ENCODE measurements at regions not wholly inside any gene's neighbourhood (a gene's known extent, or its start where the extent isn't known, plus 50 kb on each side); places are given as distances from the start of the nearest gene placed in this dataset.

DNA sequence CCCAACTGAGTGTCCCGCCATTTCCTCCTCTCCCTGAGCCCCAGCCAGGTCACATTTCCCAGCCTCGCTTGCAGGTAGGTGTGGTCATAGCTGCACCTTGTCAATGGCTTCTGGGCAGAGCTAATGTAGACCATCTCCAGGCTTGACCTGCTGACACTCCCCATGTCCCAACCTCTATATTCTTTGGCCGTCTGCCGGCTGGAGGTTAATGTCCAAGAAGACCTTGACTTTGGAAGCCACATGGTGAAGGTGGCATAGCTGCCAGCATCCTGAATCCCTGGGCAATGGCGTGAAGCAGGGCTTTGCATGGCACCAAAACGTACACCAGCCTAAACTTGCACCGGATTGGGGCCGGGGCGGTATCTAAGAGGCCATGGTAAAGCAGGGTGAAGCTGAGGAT, 88.3 kb downstream of the SPP2 start:
- intact Hi-C loops (cut with micrococcal nuclease; ENCODE audit: unreplicated experiment), result loop anchor here (5.0 kb wide), 4 partner anchors 118 to 363 kb away; no protein-coding TSS in a partner anchor
- Histone ChIP-seq H3K4me1 (ENCODE audit: insufficient read depth, low read length, poor library complexity, severe bottlenecking) (no peaks in the 10 kb centered on the region), H3K27ac (ENCODE audit: low read depth, low read length, poor library complexity, severe bottlenecking) (no peak overlapping the region), H3K27me3 (replicated peaks; ENCODE audit: insufficient read depth, low read depth, low read length, poor library complexity) (no peaks in the 10 kb centered on the region), H3K4me3 (ENCODE audit: low read depth, low read length, poor library complexity, severe bottlenecking) (no peak overlapping the region), H3K9me3 (ENCODE audit: low read depth, low read length, poor library complexity, severe bottlenecking) (no peaks in the 10 kb centered on the region), H3K36me3 (ENCODE audit: insufficient read depth, low read length, poor library complexity, severe bottlenecking) (no peaks in the 10 kb centered on the region)
- DNase-seq (ENCODE audit: low spot score), result no peak
- TF ChIP-seq EZH2 (IDR thresholded peaks at IDR 0.05; ENCODE audit: borderline replicate concordance, low read depth, low read length, poor library complexity, severe bottlenecking), result no peak
- TF ChIP-seq, protein P1, sequence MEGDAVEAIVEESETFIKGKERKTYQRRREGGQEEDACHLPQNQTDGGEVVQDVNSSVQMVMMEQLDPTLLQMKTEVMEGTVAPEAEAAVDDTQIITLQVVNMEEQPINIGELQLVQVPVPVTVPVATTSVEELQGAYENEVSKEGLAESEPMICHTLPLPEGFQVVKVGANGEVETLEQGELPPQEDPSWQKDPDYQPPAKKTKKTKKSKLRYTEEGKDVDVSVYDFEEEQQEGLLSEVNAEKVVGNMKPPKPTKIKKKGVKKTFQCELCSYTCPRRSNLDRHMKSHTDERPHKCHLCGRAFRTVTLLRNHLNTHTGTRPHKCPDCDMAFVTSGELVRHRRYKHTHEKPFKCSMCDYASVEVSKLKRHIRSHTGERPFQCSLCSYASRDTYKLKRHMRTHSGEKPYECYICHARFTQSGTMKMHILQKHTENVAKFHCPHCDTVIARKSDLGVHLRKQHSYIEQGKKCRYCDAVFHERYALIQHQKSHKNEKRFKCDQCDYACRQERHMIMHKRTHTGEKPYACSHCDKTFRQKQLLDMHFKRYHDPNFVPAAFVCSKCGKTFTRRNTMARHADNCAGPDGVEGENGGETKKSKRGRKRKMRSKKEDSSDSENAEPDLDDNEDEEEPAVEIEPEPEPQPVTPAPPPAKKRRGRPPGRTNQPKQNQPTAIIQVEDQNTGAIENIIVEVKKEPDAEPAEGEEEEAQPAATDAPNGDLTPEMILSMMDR (conservative IDR thresholded peaks at IDR 0.05; ENCODE audit: low read depth, low read length), result no peak
- BruUV-seq (replicated peaks), result no TSS peak
- CTCF ChIA-PET, result no interaction called here
- POLR2A ChIA-PET (ENCODE audit: low non-redundant PET), result interaction anchor here (0.6 kb wide), 1 partner anchor 15 kb away, joined by 3 read pairs; no protein-coding TSS in a partner anchor

DNA sequence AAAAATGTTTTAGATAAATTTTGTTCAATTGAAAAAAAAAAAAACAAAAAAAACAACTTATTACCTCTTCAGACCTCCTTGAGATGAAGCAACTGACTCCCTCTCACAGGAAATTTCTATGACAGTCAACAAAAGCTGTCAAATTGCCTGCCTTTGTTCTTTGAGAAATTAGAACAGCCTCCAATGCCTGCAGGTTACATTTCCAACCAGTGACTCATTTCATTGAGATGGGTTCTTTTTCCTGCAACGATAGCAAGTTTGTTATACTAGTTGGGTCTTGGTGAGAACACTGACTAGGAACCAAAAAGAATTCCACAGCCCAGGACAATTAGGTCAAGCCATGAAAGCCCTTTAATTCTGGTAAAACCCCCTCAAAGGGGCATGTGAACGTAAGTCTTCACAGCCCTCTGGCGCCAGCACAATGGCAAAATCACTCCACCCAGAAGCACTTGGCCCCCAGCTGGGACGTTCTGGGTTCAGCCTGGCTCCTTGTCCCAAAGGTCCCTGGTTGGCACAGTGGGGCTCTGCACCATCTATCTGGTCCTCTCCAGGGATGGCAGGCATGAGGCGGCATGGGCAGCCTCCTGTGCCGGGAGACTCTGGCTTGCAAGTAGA, 87.0 kb downstream of the SPP2 start:
- no peak for TF ChIP-seq EZH2 (IDR thresholded peaks at IDR 0.05; ENCODE audit: borderline replicate concordance, low read depth, low read length, poor library complexity, severe bottlenecking)
- TF ChIP-seq, protein P1 (conservative IDR thresholded peaks at IDR 0.05; ENCODE audit: low read depth, low read length), result no peak
- Histone ChIP-seq H3K4me1 (ENCODE audit: insufficient read depth, low read length, poor library complexity, severe bottlenecking) (no peaks in the 10 kb centered on the region), H3K27me3 (replicated peaks; ENCODE audit: insufficient read depth, low read depth, low read length, poor library complexity) (no peaks in the 10 kb centered on the region), H3K4me3 (ENCODE audit: low read depth, low read length, poor library complexity, severe bottlenecking) (no peak overlapping the region), H3K27ac (ENCODE audit: low read depth, low read length, poor library complexity, severe bottlenecking) (no peak overlapping the region), H3K36me3 (ENCODE audit: insufficient read depth, low read length, poor library complexity, severe bottlenecking) (no peaks in the 10 kb centered on the region), H3K9me3 (ENCODE audit: low read depth, low read length, poor library complexity, severe bottlenecking) (no peaks in the 10 kb centered on the region)
- ChIA-PET CTCF (no interaction called here), POLR2A (ENCODE audit: low non-redundant PET) (no interaction called here)
- no TSS peak for BruUV-seq (replicated peaks)
- DNase-seq (ENCODE audit: low spot score), result peak; percentile 17
- intact Hi-C loops (cut with micrococcal nuclease; ENCODE audit: unreplicated experiment), result loop anchor here (5.0 kb wide), 4 partner anchors 120 to 365 kb away; no protein-coding TSS in a partner anchor

DNA sequence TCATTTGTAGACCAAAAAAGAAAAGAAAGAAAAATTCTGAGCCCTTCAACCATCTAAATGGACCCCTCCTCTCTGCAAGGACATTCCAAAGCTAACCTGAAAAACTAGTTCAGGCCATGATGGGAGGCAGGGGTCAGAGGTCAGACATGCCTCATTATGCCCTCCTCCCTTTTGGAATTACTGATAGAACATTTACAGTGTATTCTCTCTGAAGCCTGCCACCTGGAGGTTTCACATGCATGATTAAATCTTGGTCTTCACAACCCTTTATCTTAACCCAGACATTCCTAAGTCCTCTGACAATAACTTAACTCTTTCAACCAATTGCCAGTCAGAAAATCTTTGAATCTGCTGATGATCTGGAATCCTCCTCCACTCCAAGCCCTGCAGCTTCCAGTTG, 86.0 kb downstream of the SPP2 start:
- TF ChIP-seq, protein P1 (conservative IDR thresholded peaks at IDR 0.05; ENCODE audit: low read depth, low read length), result no peak
- TF ChIP-seq EZH2 (IDR thresholded peaks at IDR 0.05; ENCODE audit: borderline replicate concordance, low read depth, low read length, poor library complexity, severe bottlenecking), result no peak
- Histone ChIP-seq H3K4me3 (ENCODE audit: low read depth, low read length, poor library complexity, severe bottlenecking) (no peak overlapping the region), H3K27me3 (replicated peaks; ENCODE audit: insufficient read depth, low read depth, low read length, poor library complexity) (no peaks in the 10 kb centered on the region), H3K9me3 (ENCODE audit: low read depth, low read length, poor library complexity, severe bottlenecking) (no peaks in the 10 kb centered on the region), H3K4me1 (ENCODE audit: insufficient read depth, low read length, poor library complexity, severe bottlenecking) (no peaks in the 10 kb centered on the region), H3K36me3 (ENCODE audit: insufficient read depth, low read length, poor library complexity, severe bottlenecking) (no peaks in the 10 kb centered on the region), H3K27ac (ENCODE audit: low read depth, low read length, poor library complexity, severe bottlenecking) (no peak overlapping the region)
- ChIA-PET POLR2A (ENCODE audit: low non-redundant PET) (no interaction called here), CTCF (interaction anchor here (0.9 to 1.3 kb wide), 2 partner anchors 152 to 162 kb away, joined by 3 to 6 read pairs; no protein-coding TSS in a partner anchor)
- intact Hi-C loops (cut with micrococcal nuclease; ENCODE audit: unreplicated experiment), result loop anchor here (5.0 kb wide), 4 partner anchors 121 to 366 kb away; no protein-coding TSS in a partner anchor
- no peak for DNase-seq (ENCODE audit: low spot score)
- BruUV-seq (replicated peaks), result no TSS peak
